OCI-M2 (cell line): ENCODE measurements at regions not wholly inside any gene's neighbourhood (a gene's known extent, or its start where the extent isn't known, plus 50 kb on each side); places are given as distances from the start of the nearest gene placed in this dataset.
"Not testable (repeated sequence)": the region's sequence is repeated elsewhere in the genome, so short reads cannot be mapped to it uniquely, and the experiment has no call there.

Experiments
- DNase-seq: peaks from one replicate; lab custom pipeline; 2025; ENCODE audit not compliant: unreplicated experiment; lab: John Stamatoyannopoulos, UW

- DNase-seq = no peak
These were observed 122.4 kb upstream of the NMUR2 start for GRCh38 chr5:152527358-152528052.

GRCh38 chr5:152529440-152529839, 124.4 kb upstream of the NMUR2 start:
- DNase-seq = no peak

- DNase-seq = peak; percentile 22
These were observed 127.6 kb upstream of the NMUR2 start for GRCh38 chr5:152532714-152533113.

GRCh38 chr5:152534641-152535040, 129.6 kb upstream of the NMUR2 start:
- DNase-seq = no peak

- no peak for DNase-seq
These were observed 137.7 kb upstream of the NMUR2 start for GRCh38 chr5:152542741-152543140.

- DNase-seq = no peak
These were observed 141.4 kb upstream of the NMUR2 start for GRCh38 chr5:152546493-152546892.

GRCh38 chr5:152547202-152547601, 142.1 kb upstream of the NMUR2 start:
- DNase-seq = no peak

- DNase-seq = no peak
These were observed 144.6 kb upstream of the NMUR2 start for GRCh38 chr5:152549709-152550108.

- no peak for DNase-seq
These were observed 146.0 kb upstream of the NMUR2 start for GRCh38 chr5:152551061-152551460.

GRCh38 chr5:152556784-152557183, 151.7 kb upstream of the NMUR2 start:
- DNase-seq = no peak

GRCh38 chr5:152560512-152561137, 155.5 kb upstream of the NMUR2 start:
- no peak for DNase-seq

- no peak for DNase-seq
These were observed 162.9 kb upstream of the NMUR2 start for GRCh38 chr5:152568016-152568415.

- no peak for DNase-seq
These were observed 167.7 kb upstream of the NMUR2 start for GRCh38 chr5:152572812-152573211.

- DNase-seq = no peak
These were observed 179.0 kb upstream of the NMUR2 start for GRCh38 chr5:152584103-152584502.

GRCh38 chr5:152592416-152592815, 187.3 kb upstream of the NMUR2 start:
- no peak for DNase-seq

- no peak for DNase-seq
These were observed 188.3 kb upstream of the NMUR2 start for GRCh38 chr5:152593388-152593787.

- no peak for DNase-seq
These were observed 190.3 kb upstream of the NMUR2 start for GRCh38 chr5:152595405-152595804.

GRCh38 chr5:152599096-152599495, 194.0 kb upstream of the NMUR2 start:
- DNase-seq = no peak

- DNase-seq = no peak
These were observed 197.0 kb upstream of the NMUR2 start for GRCh38 chr5:152601806-152602732.

GRCh38 chr5:152606050-152606449, 201.0 kb upstream of the NMUR2 start:
- not testable (repeated sequence) for DNase-seq

GRCh38 chr5:152606776-152607364, 201.8 kb upstream of the NMUR2 start:
- no peak for DNase-seq
